Mesothelial cell of epicardium (in vitro differentiated cells): ENCODE measurements at regions not wholly inside any gene's neighbourhood (a gene's known extent, or its start where the extent isn't known, plus 50 kb on each side); places are given as distances from the start of the nearest gene placed in this dataset.

Experiments used
- DNase-seq, 2 experiments: peaks; one replicate each; pipeline ENCODE4 v3.0.0; 2021; ENCODE audit warnings: low spot score in 2 of 2; ENCODE audit not compliant: unreplicated experiment in 2 of 2
- H3K27ac Mint-ChIP-seq: 2 replicates; pipeline ENCODE4 v1.8.0; 2021; ENCODE audit warnings: mixed read lengths
- H3K27me3 Mint-ChIP-seq: 2 replicates; pipeline ENCODE4 v1.8.0; 2021; ENCODE audit warnings: low read depth, mixed read lengths
- H3K36me3 Mint-ChIP-seq: 2 replicates; pipeline ENCODE4 v1.8.0; 2021; ENCODE audit warnings: mixed read lengths
- H3K4me1 Mint-ChIP-seq: 2 replicates; pipeline ENCODE4 v1.8.0; 2021; ENCODE audit warnings: mixed read lengths
- H3K4me3 Mint-ChIP-seq: 2 replicates; pipeline ENCODE4 v1.8.0; 2021; ENCODE audit warnings: mild to moderate bottlenecking, moderate library complexity, mixed read lengths
- H3K9me3 Mint-ChIP-seq: 2 replicates; pipeline ENCODE4 v1.8.0; 2021; ENCODE audit warnings: mixed read lengths
- TF ChIP-seq, protein P1 (sequence below): fragments of 200-600 bp; sonication (generic); IDR thresholded peaks from one replicate; pipeline ENCODE4 v1.5.0; 2021; ENCODE audit warnings: antibody characterized with exemption; ENCODE audit not compliant: unreplicated experiment

DNA sequence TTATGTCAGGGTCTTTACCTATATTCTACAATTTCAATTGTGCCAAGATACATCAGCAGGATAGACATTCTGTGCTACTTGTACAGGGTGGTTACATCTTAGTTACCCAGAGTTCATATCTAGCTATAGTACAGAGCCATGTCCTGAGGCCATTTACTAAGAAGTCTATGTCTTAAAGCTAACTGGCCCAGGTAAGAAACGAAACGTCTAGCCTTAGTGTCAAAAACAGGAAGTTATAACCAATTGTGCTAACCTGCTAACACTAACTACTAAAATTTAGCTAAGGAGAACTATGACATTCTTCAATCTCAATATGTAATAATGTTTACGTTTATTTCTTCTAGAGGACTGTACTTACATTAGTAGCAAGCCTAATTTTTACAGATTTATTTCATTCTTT is 717.2 kb upstream of the UBE2E2 start:
- Mint-ChIP-seq H3K27me3 (peaks cover 12% of the 10 kb centered on the region), H3K9me3 (no peaks in the 10 kb centered on the region), H3K36me3 (no peaks in the 10 kb centered on the region), H3K4me3 (no peak overlapping the region), H3K4me1 (peaks cover 3% of the 10 kb centered on the region), H3K27ac (no peak overlapping the region)
- TF ChIP-seq, protein P1, sequence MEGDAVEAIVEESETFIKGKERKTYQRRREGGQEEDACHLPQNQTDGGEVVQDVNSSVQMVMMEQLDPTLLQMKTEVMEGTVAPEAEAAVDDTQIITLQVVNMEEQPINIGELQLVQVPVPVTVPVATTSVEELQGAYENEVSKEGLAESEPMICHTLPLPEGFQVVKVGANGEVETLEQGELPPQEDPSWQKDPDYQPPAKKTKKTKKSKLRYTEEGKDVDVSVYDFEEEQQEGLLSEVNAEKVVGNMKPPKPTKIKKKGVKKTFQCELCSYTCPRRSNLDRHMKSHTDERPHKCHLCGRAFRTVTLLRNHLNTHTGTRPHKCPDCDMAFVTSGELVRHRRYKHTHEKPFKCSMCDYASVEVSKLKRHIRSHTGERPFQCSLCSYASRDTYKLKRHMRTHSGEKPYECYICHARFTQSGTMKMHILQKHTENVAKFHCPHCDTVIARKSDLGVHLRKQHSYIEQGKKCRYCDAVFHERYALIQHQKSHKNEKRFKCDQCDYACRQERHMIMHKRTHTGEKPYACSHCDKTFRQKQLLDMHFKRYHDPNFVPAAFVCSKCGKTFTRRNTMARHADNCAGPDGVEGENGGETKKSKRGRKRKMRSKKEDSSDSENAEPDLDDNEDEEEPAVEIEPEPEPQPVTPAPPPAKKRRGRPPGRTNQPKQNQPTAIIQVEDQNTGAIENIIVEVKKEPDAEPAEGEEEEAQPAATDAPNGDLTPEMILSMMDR, result no peak
- no peak for DNase-seq

DNA sequence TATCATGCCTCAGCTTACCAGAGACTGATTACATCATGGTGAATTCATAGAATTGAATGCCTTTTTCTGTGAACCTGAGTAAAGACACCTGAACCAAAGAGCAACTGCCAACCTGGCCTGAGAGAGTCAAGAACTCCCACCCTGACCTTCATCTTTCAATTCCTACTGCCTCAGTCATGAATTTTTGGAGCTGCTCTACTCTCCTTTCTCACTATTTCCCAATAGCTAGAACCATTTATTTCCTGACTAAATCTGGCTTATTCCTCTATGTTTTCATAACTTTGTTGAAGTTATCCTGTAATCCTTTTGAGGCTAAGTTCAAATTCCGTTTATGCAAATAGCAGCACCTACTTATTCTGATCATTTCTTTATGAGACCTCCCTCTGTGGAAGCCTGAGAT is 712.4 kb upstream of the UBE2E2 start:
- no peaks in the 10 kb centered on the region for H3K36me3 Mint-ChIP-seq
- H3K4me3 Mint-ChIP-seq, result no peak overlapping the region
- no peak for DNase-seq
- H3K27me3 Mint-ChIP-seq, result peaks cover 12% of the 10 kb centered on the region
- TF ChIP-seq, protein P1, result no peak
- H3K27ac Mint-ChIP-seq, result no peak overlapping the region
- no peaks in the 10 kb centered on the region for H3K9me3 Mint-ChIP-seq
- peaks cover 3% of the 10 kb centered on the region for H3K4me1 Mint-ChIP-seq

DNA sequence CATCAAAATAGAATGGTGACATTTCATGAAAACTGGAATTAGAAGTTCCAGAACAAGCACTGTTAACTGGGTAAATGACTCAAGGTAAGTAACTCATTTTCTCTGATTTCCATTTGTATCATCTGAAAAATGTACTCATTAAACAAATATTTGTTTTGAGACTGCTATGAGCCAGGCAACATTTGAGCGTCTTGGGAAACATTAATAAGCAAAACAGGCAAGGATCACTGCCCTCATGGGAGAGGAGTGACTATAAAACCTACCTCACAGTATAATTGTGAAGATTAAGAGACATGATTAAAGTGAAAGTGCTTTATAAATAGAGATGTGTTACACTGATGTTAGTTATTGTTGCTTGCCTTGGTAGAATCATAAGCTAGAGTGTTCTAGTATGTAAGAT is 711.8 kb upstream of the UBE2E2 start:
- DNase-seq, result no peak
- TF ChIP-seq, protein P1, result no peak
- Mint-ChIP-seq H3K27ac (no peak overlapping the region), H3K27me3 (peaks cover 12% of the 10 kb centered on the region), H3K9me3 (no peaks in the 10 kb centered on the region), H3K4me3 (no peak overlapping the region), H3K36me3 (no peaks in the 10 kb centered on the region), H3K4me1 (peaks cover 3% of the 10 kb centered on the region)

DNA sequence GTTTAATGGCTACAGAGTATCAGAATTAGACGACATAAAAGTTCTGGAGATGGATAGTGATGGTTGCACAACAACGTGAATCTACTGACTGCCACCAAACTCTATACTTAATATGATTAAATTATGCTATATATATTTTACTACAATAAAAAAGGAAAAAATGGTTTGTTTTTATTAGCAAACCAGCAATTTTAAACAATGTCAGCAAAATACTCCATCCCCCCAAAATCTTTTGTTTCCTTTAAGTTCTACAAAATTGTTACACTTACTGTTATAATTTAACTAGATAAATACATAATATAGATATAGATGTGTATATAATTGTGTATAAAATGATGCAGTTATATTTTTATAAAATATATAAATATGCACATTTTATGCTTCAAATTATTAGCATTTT is 710.8 kb upstream of the UBE2E2 start:
- H3K9me3 Mint-ChIP-seq, result no peaks in the 10 kb centered on the region
- H3K27ac Mint-ChIP-seq, result no peak overlapping the region
- DNase-seq, result no peak
- H3K27me3 Mint-ChIP-seq, result peaks cover 12% of the 10 kb centered on the region
- no peaks in the 10 kb centered on the region for H3K36me3 Mint-ChIP-seq
- peaks cover 3% of the 10 kb centered on the region for H3K4me1 Mint-ChIP-seq
- no peak overlapping the region for H3K4me3 Mint-ChIP-seq
- TF ChIP-seq, protein P1, result no peak

DNA sequence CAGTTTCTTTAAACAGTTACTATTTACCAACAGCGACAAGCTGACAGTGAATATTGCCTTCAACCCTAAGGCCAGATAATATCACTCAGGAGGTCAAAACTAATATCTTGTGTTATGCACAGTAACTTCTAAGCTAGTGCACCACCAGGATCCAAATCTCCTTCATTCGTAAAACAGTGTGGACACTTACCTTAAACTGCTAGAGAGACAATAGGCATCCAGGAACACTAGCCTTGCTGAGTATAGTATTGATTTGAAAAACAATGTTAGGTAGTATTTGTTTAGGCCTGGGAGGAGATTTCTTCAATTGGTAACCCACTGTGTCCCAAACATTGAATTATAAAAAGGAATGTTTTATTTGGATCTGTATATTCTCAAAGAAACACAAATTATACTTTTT is 707.9 kb upstream of the UBE2E2 start:
- H3K27me3 Mint-ChIP-seq, result peaks cover 2% of the 10 kb centered on the region
- TF ChIP-seq, protein P1, result no peak
- no peaks in the 10 kb centered on the region for H3K36me3 Mint-ChIP-seq
- no peak overlapping the region for H3K27ac Mint-ChIP-seq
- H3K4me3 Mint-ChIP-seq, result no peak overlapping the region
- DNase-seq, result no peak
- H3K9me3 Mint-ChIP-seq, result no peaks in the 10 kb centered on the region
- H3K4me1 Mint-ChIP-seq, result no peaks in the 10 kb centered on the region

DNA sequence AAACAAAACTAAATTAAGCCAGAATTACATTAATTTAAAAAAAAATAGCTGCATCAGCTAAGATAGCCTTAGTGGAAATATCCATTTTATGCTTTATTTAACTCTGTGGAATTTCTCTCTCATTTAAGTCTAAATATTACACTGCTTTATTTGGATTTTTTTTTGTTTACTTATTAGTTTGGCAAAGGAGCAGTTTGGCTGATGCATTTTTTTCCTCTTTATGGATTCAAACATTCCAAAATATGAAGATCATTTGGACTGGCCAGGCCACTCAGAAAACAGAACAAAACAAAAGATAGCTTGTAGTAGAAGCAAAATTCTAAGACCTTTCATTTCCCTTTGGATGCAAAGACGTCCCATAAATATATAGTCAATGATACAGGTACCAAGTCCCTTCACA is 707.3 kb upstream of the UBE2E2 start:
- TF ChIP-seq, protein P1, result no peak

More for the DNA sequence above, 707.3 kb upstream of the UBE2E2 start:
- Mint-ChIP-seq H3K9me3 (peaks cover 3% of the 10 kb centered on the region), H3K27ac (no peak overlapping the region), H3K27me3 (peaks cover 2% of the 10 kb centered on the region), H3K4me1 (no peaks in the 10 kb centered on the region), H3K36me3 (no peaks in the 10 kb centered on the region), H3K4me3 (no peak overlapping the region)
- no peak for DNase-seq
